HG02588 (cell line): ENCODE measurements at regions not wholly inside any gene's neighbourhood (a gene's known extent, or its start where the extent isn't known, plus 50 kb on each side); places are given as distances from the start of the nearest gene placed in this dataset.

ENCODE experiments used
- ATAC-seq: cut with Tn5 transposase; IDR thresholded peaks from one replicate; pipeline ENCODE4 v1.9.1; 2021; ENCODE audit warnings: mild to moderate bottlenecking, moderate library complexity; ENCODE audit not compliant: unreplicated experiment

- no peak for ATAC-seq
Observed at GRCh38 chr13:97901716-97902115, 51.8 kb upstream of the IPO5 start.
